ENCODE measurements at regions not wholly inside any gene's neighbourhood (a gene's known extent, or its start where the extent isn't known, plus 50 kb on each side); places are given as distances from the start of the nearest gene placed in this dataset.
A peak's percentile ranks its signal among the peaks of the same experiment; 100 is the strongest.

DNA sequence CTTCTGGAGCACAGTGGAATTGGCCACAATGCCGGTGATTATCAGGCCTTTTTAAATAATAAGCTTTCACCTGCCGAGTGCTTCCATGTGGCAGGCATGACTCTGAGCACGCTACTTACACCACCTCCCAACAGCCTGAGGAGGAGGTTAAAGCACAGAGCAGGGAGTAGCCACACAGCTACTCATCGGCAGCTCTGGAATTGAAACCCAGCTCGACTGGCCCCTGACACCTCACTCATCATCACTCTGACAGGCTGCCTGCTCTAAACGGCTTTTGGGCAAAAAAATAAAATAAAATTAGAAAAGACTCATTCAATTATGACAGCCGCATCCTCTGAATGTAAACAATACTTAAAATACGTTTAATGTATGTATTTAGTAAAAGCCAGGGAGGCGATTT lies 326.4 kb upstream of the NOCT start:
- DNase-seq (ENCODE audit: low spot score) = no peak

DNA sequence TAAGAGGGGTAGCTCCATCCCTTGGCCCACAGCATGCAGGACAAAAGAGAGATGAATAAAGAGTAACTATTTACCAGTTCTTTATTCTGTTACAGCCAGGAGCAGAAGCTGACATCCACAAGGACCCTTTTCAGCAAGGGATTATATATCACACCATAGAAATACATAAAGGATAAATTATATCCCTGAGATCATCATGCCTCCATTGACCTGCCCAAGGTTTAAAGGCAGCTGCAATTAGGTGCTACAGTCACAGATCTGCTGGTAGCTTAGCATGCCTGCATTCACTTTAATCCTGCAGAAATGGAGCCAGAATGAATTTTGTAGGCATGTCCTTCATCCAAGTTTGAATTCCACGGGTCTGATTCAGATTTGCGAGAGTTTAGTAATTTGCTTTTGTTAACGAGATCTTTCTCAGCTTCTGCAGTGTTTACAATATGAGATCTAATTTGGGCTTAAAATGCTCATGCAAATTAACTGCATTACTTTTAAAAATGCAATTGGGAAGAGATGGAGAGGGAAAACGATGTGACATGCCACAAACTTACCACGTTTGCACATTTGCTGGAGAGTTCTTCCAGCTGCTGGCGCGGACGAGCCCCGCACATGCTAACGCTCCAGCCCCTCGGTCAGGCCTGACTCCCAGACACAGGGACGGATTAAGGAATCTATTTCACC lies 327.0 kb upstream of the NOCT start:
- DNase-seq (ENCODE audit: low spot score) = no peak

DNA sequence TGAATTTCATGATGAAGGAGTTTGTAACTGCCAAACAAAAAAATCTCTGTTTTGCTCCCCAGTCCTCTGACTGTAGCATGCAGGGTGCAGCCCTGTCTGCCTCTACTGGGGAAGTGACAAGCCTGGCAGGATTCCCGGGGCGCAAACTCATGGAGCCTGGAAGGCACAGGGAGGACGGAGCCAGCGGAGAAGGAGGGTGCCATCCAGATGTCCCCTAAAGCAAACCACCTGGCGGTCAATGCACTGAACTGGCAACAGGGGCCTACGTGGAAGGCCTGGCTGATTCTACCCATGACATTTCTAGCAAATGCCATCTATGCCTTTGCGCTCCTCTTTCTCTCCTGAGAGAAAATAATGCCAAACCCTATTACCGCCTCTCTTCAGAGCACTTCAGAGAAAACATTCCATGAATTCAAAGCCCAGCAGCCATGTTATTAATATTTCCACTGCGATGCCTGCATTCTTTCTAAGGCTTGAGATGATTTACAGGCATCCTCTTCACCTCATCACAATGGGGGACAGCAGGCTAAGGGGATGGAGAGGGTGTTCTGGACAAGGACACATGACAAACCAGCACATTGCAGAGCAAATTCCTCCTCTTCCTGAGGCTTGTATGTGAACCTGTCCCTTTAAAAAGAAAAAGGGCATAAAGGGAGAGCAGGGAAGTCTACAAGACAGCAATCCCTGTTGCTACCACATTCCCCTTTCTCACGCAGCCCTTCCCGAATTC lies 329.3 kb upstream of the NOCT start:
- no peak for DNase-seq (ENCODE audit: low spot score)

DNA sequence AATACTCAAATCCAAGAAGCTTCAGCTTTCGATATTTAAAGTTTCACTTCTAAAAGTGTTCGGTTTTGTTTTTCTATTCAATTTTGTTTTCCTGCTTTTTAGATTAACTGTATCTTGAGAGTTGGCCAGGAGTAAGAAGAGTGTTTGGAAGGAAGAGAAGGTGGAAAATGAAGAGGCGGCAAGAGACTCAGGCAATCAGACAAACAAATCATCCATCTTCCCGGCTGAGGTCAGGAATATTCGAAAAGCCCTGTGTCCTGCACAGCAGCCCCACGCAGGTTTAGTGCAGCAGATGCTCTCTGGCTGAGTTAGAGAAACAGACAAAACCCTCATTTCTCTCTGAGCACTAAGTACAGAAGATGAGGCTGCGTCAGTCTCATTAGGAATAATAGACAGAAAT lies 330.3 kb upstream of the NOCT start:
- DNase-seq (ENCODE audit: low spot score) = no peak

DNA sequence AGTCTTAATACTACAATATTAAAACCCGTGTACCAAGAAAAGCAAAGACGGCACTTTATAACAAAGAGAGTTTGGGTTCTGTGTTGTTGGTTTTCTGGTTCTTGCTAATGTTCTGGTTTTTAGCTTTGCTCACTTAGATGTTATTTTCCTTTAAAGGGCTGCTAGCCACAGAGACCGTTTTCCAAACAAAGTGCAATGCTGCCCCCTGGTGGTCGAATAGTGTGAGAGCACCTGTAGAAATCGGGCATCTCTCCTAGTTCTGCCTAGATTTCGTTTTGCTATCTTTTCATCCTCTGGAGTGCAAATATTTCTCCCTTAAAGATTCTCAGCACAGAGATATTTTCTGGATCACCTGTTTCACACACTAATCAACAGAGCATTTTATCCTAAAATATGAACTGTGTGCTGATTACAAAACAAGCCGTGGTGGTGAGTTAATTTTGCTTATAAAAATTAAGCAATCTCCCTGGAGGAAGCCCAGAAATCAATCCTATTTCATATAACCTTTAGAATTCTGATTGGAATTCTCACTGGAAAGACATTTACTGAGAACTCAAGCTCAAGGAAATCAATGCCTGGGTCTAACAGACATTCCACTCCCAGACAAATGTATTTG lies 334.5 kb upstream of the NOCT start:
- peak; percentile 68 for DNase-seq (ENCODE audit: low spot score)

DNA sequence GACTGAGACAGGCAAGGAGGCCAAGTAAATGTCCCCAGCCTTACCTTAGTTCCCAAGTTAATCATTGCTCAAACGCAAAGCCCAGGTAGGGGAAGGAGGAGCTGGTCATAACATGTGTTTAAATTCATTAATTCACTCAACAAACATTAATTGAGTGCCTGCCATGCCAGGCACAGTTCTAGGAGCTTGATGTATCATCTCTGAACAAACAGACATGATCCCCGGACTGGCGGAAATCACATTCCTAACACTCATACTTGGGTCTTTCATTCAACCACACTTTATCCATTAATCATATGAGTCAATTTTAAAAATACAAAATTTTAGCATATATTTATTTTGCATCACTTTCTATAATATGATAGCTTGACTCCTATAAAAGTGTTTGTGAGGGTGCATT lies 335.3 kb upstream of the NOCT start:
- DNase-seq (ENCODE audit: low spot score) = no peak

DNA sequence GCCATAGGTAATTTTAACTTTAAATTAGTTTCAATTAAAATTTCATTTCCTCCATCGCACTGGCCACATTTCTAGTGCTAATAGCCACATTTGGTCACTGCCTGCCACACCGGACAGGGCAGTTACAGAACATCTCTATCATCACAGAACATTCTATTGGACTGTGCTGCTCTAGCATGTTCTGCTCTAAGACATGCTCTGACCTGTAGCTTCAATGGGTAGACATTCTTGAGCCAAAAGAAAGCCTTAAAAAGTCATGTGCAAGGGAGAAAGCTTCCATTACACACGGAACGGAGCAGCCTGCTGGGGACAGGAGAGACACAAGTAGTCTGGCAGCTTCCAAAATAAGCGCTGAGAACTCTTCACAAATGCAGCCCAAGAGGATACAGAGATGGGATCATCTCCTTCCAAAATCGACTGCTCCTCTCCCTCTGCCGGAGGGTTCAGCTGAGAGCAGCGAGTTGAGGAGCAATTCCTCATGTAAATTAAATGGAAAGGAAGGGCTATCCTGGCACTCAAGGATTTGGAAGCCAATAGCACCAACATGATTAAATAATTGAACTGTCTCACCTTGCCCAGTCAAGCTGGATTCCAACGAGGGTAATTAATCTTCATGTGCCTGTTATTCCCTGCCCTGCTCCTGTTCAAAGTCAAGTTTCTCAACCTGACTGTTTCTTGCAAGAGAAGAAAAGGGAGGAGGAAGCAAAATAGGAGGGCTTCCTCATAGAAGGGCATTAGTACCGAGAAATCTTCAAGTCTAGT lies 336.4 kb upstream of the NOCT start:
- no peak for DNase-seq (ENCODE audit: low spot score)

DNA sequence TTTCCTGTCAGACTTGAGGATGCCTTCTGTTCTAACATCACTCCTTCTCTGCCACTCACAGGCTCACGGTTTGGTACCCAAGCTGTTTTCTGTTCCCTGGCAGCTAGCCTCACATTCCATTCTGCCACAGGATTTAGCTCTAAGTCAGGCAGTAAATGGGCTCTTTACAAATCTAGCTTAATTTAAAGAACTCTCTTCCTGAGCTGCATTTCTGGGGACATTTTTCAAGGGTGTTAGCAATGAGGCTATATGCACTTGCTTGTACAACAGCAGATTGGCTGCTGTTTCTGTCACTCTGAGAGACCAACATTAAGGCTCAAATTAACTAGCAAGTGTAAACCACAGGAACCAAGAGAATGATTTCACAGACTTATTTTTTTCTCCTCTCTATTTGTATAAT lies 337.8 kb upstream of the NOCT start:
- no peak for DNase-seq (ENCODE audit: low spot score)

DNA sequence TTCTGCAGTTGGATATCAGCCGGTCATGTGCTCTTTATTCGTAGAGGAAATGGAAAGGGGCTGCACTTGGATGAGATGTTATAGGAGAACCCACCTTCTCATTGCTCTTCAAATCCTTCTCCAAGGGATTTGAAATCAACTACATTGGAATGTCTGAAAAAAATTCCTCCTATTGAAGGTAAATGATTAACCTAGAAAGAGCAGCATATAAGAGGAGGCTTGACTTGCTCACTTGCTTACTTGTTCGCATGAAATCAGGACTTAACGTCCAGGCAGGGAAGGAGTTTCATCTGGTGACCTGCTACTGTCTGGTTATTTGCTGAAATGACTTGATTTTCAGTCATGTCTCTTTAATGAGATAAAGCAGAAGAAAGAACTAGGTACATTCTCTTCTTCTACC lies 338.4 kb upstream of the NOCT start:
- no peak for DNase-seq (ENCODE audit: low spot score)

DNA sequence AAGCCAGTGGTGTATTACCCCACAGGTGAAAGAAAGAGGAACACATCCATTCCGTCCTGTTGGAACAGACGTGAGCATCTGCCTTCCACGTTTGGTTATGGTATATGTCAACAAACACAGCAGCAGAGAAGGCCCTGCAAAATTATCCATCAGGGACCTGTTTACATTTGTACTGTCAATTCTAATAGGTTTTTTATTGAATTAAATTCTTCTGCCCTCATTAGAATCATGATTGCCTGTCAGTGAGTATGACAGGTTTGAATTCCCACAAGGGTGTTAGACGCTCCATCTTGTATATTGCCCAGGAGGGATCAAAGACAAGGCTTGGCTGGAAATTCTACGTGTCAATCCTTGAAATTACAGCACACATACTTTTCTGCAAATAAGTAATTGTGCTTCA lies 339.9 kb upstream of the NOCT start:
- DNase-seq (ENCODE audit: low spot score) = no peak

DNA sequence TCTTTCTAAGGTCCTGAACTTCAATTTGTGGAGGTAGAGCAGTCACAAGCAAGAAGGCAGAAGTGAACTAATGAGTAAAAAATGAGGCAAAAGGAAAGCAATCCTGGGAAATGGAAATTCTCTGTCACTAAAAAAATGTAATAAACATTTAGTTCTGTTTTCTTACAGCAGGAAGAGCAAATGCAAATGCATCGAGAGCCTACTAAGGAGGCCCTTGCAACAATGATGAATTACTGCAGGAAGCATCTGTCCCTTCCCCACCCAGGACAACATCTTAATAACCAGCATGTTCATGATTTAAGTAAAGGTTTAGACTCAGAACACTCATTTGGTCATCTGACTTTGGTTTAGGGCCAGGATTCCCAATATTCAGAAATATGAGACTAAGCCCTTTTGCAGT lies 341.4 kb upstream of the NOCT start:
- no peak for DNase-seq (ENCODE audit: low spot score)

DNA sequence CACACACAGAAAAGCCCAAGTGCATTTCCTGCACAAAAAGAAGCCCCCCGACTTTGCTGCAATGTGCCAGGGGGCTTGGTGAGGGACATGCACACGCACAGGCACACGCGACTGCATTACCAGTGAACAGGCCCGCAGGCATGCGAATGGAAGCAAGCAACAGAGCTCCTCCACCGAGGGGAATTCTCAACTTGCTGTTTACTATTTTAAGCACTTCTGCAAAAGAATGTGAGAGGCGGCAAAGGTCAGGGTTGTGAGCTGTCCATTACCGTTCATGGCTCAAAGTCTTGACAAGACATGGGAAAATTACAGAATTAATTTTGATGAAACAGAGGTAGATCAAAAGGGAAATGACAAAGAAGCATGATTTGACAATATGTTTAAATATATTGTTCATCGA lies 342.5 kb upstream of the NOCT start:
- DNase-seq (ENCODE audit: low spot score) = no peak

DNA sequence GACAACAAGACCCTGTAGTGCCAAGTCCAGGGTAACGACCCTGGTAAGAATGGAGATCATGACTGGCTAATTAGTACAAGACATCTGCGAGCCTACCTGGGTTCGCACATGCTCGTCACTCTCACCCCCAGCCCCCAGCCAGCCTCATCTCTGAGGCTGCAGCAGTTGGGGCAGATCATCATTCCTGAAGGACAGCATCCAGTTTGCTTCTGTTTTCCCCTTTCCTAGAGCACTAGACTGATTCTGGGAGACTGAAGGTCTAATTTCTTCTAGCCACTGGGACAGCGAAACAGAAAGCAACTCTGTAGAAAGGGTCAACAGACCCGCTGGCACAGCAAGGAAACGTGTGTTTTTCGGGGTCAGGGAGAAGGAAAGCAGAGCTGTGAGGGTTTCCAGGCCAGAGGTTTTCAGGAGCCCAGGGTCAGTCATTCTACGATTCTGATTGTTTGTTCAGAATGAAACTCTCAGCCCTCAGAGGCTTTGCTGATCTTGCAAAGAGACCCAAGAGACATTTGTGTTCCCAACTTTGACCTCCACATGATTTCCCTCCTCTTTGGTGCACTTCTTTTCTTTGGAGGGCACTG lies 343.1 kb upstream of the NOCT start:
- DNase-seq (ENCODE audit: low spot score) = no peak

DNA sequence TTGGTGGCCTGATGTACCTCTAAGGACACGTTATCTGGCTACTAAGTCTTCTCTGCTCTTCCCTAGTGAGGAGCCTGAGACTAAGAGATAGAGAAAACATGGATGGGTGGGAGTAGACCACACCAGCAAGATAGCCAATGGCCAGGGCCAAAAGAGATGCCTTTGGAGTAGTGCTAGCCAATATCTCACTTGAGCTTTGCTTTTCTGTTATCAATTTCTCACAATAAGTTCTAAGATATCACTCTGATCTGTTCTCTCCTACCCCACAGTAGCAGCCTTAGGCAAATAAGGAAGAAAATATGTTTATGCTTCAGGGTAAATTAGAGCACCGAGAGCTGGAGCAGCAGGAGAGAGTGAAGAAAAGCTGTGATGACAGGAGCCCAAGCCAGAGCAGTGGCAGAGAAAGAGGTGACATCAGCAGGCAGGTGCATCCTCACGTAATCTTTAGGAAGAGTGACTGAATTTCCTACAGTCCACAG lies 343.9 kb upstream of the NOCT start:
- DNase-seq (ENCODE audit: low spot score) = no peak

DNA sequence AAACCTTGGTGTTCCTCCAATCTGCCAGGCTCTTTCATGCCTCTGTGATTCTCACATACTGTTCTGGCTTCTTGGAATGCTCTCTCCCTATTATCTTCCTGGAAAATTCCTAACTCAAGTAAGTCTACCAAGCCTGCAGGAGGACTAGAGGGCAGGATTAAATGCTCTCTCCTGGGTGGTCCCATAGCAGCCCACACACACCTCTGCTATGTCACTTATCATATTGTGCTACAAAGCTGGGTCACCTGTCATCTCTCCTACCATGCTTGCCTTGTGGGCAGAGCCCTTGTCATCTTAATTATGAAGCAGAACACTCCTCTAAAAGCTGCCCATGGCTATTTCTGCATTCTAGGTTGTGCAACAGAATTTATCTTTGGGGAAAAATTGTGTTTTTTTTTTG lies 344.5 kb upstream of the NOCT start:
- no peak for DNase-seq (ENCODE audit: low spot score)

DNA sequence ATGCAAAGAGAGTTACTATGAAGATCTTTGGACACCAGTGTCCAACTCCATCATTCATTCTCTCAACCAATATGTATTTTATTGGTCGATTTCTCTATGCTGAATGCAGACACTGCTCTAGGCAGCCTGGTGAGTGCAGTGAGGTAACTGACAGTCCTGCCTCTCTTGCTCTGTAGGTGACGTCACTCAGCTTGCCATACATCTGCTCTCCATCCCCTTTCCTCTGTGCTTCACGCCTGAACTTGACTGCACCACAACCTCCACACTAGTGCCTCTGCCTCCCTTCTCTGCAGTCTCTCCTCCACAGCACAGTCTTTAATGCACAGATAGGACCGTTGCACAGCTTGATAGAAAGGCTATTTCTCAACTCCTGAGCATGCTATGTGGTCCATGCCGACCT lies 344.9 kb upstream of the NOCT start:
- DNase-seq (ENCODE audit: low spot score) = no peak

DNA sequence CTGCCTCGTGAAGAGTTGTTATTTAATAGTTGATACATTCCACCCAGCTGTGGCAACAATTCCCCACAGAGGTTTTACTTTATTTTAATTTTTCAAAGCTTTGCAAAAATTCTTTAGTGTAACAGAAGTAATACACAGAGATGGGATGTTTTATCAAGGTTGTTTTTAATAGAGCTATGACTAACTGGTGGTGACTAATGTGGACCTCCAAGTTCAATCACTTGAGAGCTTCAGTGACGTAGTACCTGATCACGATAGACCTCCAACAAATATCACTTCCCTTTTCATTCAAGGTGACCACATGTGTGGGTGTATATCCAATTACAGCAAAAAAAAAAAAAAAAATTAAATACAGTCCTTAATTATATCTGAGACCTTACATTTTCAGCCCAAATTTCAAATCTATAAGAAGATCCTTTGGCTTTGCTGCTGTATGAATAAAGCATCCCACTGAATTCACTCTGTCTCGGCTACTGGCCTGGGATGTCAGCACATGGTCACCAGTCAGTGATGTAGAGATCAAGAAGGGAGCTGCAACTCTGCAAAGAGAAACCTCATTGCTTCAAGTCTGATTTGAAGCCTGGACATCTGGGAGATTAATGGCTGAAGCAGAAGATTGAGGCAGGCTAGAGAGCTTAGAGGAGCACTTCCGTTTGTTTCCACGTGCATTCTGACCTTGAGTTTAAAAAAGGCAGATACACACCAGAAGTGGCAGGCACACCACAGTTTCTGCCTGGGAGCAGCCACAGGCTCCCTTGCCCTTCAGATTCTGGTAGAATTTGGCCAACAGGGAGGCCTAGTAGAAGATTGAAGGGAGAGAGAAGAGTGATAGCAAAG lies 345.9 kb upstream of the NOCT start:
- no peak for DNase-seq (ENCODE audit: low spot score)

DNA sequence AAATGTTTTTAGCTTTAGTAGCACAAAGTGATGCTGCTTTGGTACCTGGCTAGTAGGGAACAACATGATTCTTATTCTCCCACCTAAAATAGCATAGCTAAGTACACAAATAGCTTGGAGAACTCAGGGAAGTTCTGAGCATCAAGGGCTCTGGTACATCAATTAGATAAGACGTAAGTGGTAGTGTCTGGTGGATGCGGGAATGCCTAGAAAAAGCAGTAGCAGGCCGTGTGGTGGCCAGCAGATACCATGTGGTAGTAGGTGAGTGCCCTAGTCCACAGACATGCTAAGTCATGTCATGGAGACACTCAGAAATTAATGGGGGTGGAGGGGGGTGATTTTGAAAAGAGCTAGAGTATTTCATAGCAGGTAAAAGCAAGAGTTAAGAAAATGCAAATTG lies 347.3 kb upstream of the NOCT start:
- DNase-seq (ENCODE audit: low spot score) = no peak

DNA sequence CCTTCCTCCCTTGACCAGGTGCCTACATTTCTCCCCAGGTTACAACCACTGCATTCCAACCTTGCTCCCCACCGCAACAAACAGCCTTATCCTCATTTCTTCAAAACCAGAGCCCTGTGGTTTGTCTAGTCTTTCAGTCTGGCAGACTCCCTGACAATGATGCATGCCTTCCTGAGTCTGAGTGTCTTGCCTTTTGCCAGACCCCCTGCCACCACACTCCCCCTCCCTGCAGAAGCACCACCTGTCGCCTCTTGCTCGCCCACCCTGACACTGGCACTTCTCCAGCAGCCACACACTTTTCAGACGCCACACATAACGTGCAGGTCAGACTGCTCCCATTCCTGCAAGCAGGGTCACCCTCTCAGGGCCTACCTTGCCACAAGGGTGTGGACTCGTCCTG lies 349.2 kb upstream of the NOCT start:
- no peak for DNase-seq (ENCODE audit: low spot score)

DNA sequence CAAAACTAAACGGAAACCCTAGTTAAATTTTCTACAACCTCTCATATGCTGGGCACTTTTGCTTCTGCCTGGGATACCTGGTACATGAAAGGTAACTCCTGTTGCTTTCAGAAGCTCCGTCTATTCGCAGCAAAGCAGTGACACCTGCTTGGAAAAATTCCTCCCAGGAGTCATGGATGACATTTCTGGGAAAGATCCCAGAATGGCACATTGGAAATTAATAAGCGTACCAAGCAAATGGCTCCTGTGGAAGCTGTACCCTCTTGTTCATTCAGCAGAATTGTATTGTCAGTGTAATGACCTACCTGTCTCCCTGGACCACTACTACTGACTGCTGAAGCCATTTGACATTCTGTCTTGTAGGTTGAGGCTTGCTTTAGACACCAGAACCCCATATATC lies 349.7 kb upstream of the NOCT start:
- no peak for DNase-seq (ENCODE audit: low spot score)

DNA sequence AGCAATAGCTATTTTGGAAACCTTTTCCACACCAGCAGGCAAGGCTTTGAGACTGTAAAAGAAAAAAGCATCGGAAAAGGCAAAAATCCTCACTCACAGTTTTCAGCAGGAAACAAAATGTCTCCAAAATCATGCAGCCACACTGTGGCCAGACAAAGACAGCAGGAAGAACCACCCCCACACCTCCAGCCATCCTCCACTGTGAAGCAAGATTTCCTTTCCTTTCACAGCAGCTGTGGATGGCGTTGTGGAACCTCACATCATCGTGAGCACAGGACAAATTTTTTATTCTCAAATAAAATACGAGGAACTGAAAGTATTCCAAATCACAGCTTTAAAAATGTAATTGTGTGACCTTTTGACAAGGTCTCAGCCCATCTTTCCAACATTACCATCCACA lies 351.7 kb upstream of the NOCT start:
- DNase-seq (ENCODE audit: low spot score) = no peak
